OCI-LY7 (cell line): ENCODE measurements at regions not wholly inside any gene's neighbourhood (a gene's known extent, or its start where the extent isn't known, plus 50 kb on each side); places are given as distances from the start of the nearest gene placed in this dataset.

Experiments
- BruUV-seq: library from RNA; stranded (reverse); fragments of 400-500 nt; replicated peaks from 2 replicates; lab custom pipeline; 2021; lab: Mats Ljungman, UMichigan
- CTCF ChIA-PET: fragments of 300-600 bp; sonication (Branson Sonifier 250); formaldehyde crosslinking; loops from one replicate; lab custom pipeline; 2022; ENCODE audit warnings: antibody characterized with exemption; ENCODE audit not compliant: unreplicated experiment; lab: Charles Lee
- POLR2A ChIA-PET: fragments of 300-600 bp; sonication (Branson Sonifier 250); formaldehyde crosslinking; loops from one replicate; lab custom pipeline; 2022; ENCODE audit warnings: antibody characterized with exemption; lab: Charles Lee
- DNase-seq: peaks from one replicate; pipeline ENCODE4 v3.0.0-alpha.2; 2015; ENCODE audit warnings: low spot score
- H2AFZ ChIP-seq: fragments of 200-600 bp; sonication (generic), shearing (Covaris generic); 2 replicates; pipeline ENCODE4 v1.6.1; 2014; ENCODE audit warnings: mild to moderate bottlenecking, antibody characterized with exemption, low read length, moderate library complexity
- H3K27ac ChIP-seq: fragments of 200-600 bp; sonication (generic); 2 replicates; pipeline ENCODE4 v1.5.1; 2014; ENCODE audit warnings: mixed run types, low read depth, mild to moderate bottlenecking, moderate library complexity, low read length, inconsistent platforms; ENCODE audit not compliant: poor library complexity, severe bottlenecking
- H3K36me3 ChIP-seq: fragments of 200-600 bp; sonication (generic); 2 replicates; pipeline ENCODE4 v1.6.1; 2014; ENCODE audit warnings: mild to moderate bottlenecking, antibody characterized with exemption, low read length, moderate library complexity, mixed read lengths; ENCODE audit not compliant: insufficient read depth
- H3K4me1 ChIP-seq: fragments of 200-600 bp; sonication (generic); 2 replicates; pipeline ENCODE4 v1.5.1; 2014; ENCODE audit warnings: mild to moderate bottlenecking, low read length; ENCODE audit not compliant: insufficient read depth, poor library complexity, severe bottlenecking
- H3K4me2 ChIP-seq: fragments of 200-600 bp; sonication (generic); 2 replicates; pipeline ENCODE4 v1.6.1; 2014; ENCODE audit warnings: mild to moderate bottlenecking, low read length
- H3K4me3 ChIP-seq: fragments of 200-600 bp; sonication (generic); 2 replicates; pipeline ENCODE4 v1.5.1; 2014; ENCODE audit warnings: mild to moderate bottlenecking, low read depth, low read length; ENCODE audit not compliant: poor library complexity, severe bottlenecking
- H3K79me2 ChIP-seq: fragments of 200-600 bp; sonication (generic); 2 replicates; pipeline ENCODE4 v1.6.1; 2016; ENCODE audit warnings: low read depth, mild to moderate bottlenecking, low read length, moderate library complexity, mixed read lengths; ENCODE audit not compliant: insufficient read depth
- H3K9me2 ChIP-seq: fragments of 200-600 bp; sonication (generic); 2 replicates; pipeline ENCODE4 v1.6.1; 2016; ENCODE audit warnings: mild to moderate bottlenecking, low read length, mixed read lengths; ENCODE audit not compliant: insufficient read depth
- H3K9me3 ChIP-seq: fragments of 200-600 bp; sonication (generic); 2 replicates; pipeline ENCODE4 v1.6.1; 2014; ENCODE audit warnings: mild to moderate bottlenecking, mixed run types, low read length, mixed read lengths
- H4K20me1 ChIP-seq: fragments of 200-600 bp; sonication (generic); 2 replicates; pipeline ENCODE4 v1.6.1; 2014; ENCODE audit warnings: mild to moderate bottlenecking, antibody characterized with exemption, low read length, moderate library complexity, mixed read lengths; ENCODE audit not compliant: insufficient read depth
- CTCF ChIP-seq: fragments of 200-600 bp; sonication (generic); conservative IDR thresholded peaks from 2 replicates; pipeline ENCODE4 v1.5.1; 2014; ENCODE audit warnings: mild to moderate bottlenecking, antibody characterized with exemption, low read length, moderate library complexity, mixed read lengths
- EZH2phosphoT487 ChIP-seq: fragments of 200-600 bp; sonication (generic); IDR thresholded peaks from 2 replicates; pipeline ENCODE4 v1.6.1; 2018; ENCODE audit warnings: low read depth, borderline replicate concordance, mild to moderate bottlenecking, mixed run types, antibody characterized with exemption, low read length, moderate library complexity, mixed read lengths
- intact Hi-C: fragments of 100-400 bp; cut with micrococcal nuclease; formaldehyde crosslinking; loops from one replicate; pipeline ENCODE4 v1.10.0; 2022; ENCODE audit not compliant: unreplicated experiment

DNA sequence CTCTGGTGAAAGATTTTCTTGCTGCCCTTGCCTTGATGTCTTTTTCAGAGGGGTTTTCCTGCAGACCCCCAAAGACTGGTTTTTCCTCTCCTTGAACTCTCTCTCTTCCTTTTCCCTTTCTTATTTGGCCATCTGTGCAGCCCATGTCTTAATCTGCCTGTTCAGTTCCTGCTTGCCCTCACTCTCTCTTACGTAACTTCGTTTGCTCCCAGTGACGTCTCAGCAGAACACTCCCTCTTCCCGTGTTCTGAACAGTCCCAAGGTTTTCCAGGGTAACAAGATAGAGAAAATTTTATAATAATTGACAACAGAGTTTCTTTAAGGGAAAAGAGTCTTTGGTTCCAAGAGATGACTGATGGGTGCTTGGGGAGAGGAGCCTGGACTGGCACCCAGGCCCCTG, 109.1 kb upstream of the LMO4 start:
- Histone ChIP-seq H3K4me1 (no peaks in the 10 kb centered on the region), H3K79me2 (no peaks in the 10 kb centered on the region), H2AFZ (no peak overlapping the region), H3K27ac (no peak overlapping the region), H3K4me2 (no peak overlapping the region), H3K9me2 (no peaks in the 10 kb centered on the region), H3K36me3 (no peaks in the 10 kb centered on the region), H3K9me3 (no peaks in the 10 kb centered on the region), H4K20me1 (no peaks in the 10 kb centered on the region), H3K4me3 (no peak overlapping the region)
- TF ChIP-seq CTCF (no peak), EZH2phosphoT487 (no peak)
- intact Hi-C loops = no loop called here
- ChIA-PET POLR2A (no interaction called here), CTCF (no interaction called here)
- no TSS peak for BruUV-seq
- DNase-seq = no peak

- H3K9me3 ChIP-seq = no peaks in the 10 kb centered on the region
- H3K79me2 ChIP-seq = no peaks in the 10 kb centered on the region
- H3K4me2 ChIP-seq = no peak overlapping the region
- ChIA-PET POLR2A (no interaction called here), CTCF (no interaction called here)
- H2AFZ ChIP-seq = no peak overlapping the region
- no peak for TF ChIP-seq CTCF
- TF ChIP-seq EZH2phosphoT487 = no peak
- no peak for DNase-seq
- H3K4me1 ChIP-seq = no peaks in the 10 kb centered on the region
- H3K27ac ChIP-seq = no peak overlapping the region
- intact Hi-C loops = no loop called here
- no peaks in the 10 kb centered on the region for H4K20me1 ChIP-seq
- H3K36me3 ChIP-seq = no peaks in the 10 kb centered on the region
- H3K9me2 ChIP-seq = no peaks in the 10 kb centered on the region
- no peak overlapping the region for H3K4me3 ChIP-seq
- BruUV-seq = no TSS peak
Measured at GRCh38 chr1:87220993-87221392, 107.7 kb upstream of the LMO4 start.

DNA sequence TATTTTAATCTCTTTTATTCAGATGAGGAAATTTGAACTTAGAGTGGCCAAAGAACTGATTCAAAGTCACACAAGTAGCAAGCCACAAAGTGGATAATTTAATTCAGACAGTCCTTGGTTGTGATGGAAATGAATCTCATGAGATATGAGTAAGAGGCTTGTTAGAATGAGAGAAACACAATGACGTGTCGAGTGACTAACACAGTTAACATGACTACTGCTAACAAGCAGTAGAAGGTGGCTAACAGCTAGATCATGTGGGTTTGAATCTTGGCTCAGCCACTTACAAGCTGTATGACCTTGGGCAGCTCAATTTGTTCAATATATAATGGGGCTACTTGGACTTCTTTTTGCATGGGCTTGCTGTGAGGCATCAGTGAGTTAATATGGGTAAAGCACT, 104.5 kb upstream of the LMO4 start:
- no peak overlapping the region for H3K4me2 ChIP-seq
- H2AFZ ChIP-seq = no peak overlapping the region
- no peaks in the 10 kb centered on the region for H4K20me1 ChIP-seq
- no peaks in the 10 kb centered on the region for H3K9me2 ChIP-seq
- TF ChIP-seq EZH2phosphoT487 (no peak), CTCF (no peak)
- no peaks in the 10 kb centered on the region for H3K4me1 ChIP-seq
- no peak overlapping the region for H3K4me3 ChIP-seq
- no peaks in the 10 kb centered on the region for H3K79me2 ChIP-seq
- intact Hi-C loops = no loop called here
- DNase-seq = no peak
- H3K9me3 ChIP-seq = no peaks in the 10 kb centered on the region
- POLR2A ChIA-PET = no interaction called here
- no TSS peak for BruUV-seq
- CTCF ChIA-PET = no interaction called here
- no peak overlapping the region for H3K27ac ChIP-seq
- no peaks in the 10 kb centered on the region for H3K36me3 ChIP-seq
